GM21723 (cell line): ENCODE measurements at regions not wholly inside any gene's neighbourhood (a gene's known extent, or its start where the extent isn't known, plus 50 kb on each side); places are given as distances from the start of the nearest gene placed in this dataset.

ENCODE experiments used
- ATAC-seq: cut with Tn5 transposase; IDR thresholded peaks from one replicate; pipeline ENCODE4 v1.9.1; 2021; ENCODE audit warnings: mild to moderate bottlenecking, moderate library complexity; ENCODE audit not compliant: unreplicated experiment

GRCh38 chr20:2234598-2235191 lies 61.1 kb upstream of the TGM3 start:
- ATAC-seq = no peak

- ATAC-seq = no peak
Observed at GRCh38 chr20:2236256-2236655, 59.5 kb upstream of the TGM3 start.

- no peak for ATAC-seq
Observed at GRCh38 chr20:2237059-2237458, 58.7 kb upstream of the TGM3 start.

GRCh38 chr20:2238601-2239000 lies 57.2 kb upstream of the TGM3 start:
- no peak for ATAC-seq

- ATAC-seq = no peak
Observed at GRCh38 chr20:2240835-2241234, 55.0 kb upstream of the TGM3 start.

GRCh38 chr20:2242678-2243077 lies 53.1 kb upstream of the TGM3 start:
- ATAC-seq = no peak

GRCh38 chr20:2244523-2244922 lies 51.3 kb upstream of the TGM3 start:
- no peak for ATAC-seq

- no peak for ATAC-seq
Observed at GRCh38 chr20:2244993-2245392, 50.8 kb upstream of the TGM3 start.

GRCh38 chr20:2245637-2246036 lies 50.2 kb upstream of the TGM3 start:
- no peak for ATAC-seq
